Erythroblast (primary cell): ENCODE measurements at regions not wholly inside any gene's neighbourhood (a gene's known extent, or its start where the extent isn't known, plus 50 kb on each side); places are given as distances from the start of the nearest gene placed in this dataset.

Source experiments
- GATA1 ChIP-seq: IDR thresholded peaks from 2 replicates; pipeline ENCODE4 v1.6.1; 2011; ENCODE audit warnings: low read depth, mild to moderate bottlenecking, control low read depth, low read length, moderate library complexity
- POLR2A ChIP-seq: IDR thresholded peaks from 2 replicates; pipeline ENCODE4 v1.6.1; 2011; ENCODE audit warnings: mild to moderate bottlenecking, low read length

- no peak for TF ChIP-seq POLR2A
- no peak for TF ChIP-seq GATA1
Observed at GRCh38 chr1:172875892-172876291, 174.8 kb downstream of the TNFSF18 start.
